BJ (cell line): ENCODE measurements at regions not wholly inside any gene's neighbourhood (a gene's known extent, or its start where the extent isn't known, plus 50 kb on each side); places are given as distances from the start of the nearest gene placed in this dataset.

ENCODE experiments used
- CTCF ChIA-PET: fragments of 350-600 bp; formaldehyde crosslinking; extraction: SDS; loops from one replicate; lab custom pipeline; 2021; ENCODE audit warnings: antibody characterized with exemption, inconsistent platforms; lab: Yijun Ruan, JAX
- POLR2A ChIA-PET: fragments of 300-600 bp; sonication (Branson Sonifier 250); formaldehyde crosslinking; extraction: SDS; loops from one replicate; lab custom pipeline; 2021; ENCODE audit warnings: antibody characterized with exemption; lab: Charles Lee
- DNase-seq: peaks from one replicate; pipeline ENCODE4 v3.0.0-alpha.2; 2011; ENCODE audit warnings: low read depth
- H3K27me3 ChIP-seq: 2 replicates; pipeline ENCODE4 v1.6.0; 2011; ENCODE audit warnings: low read length; ENCODE audit not compliant: control insufficient read depth, insufficient read depth
- H3K36me3 ChIP-seq: 2 replicates; pipeline ENCODE4 v1.5.1; 2011; ENCODE audit warnings: low read length; ENCODE audit not compliant: control insufficient read depth, insufficient read depth
- H3K4me3 ChIP-seq: 2 replicates; pipeline ENCODE4 v1.5.1; 2011; ENCODE audit warnings: low read depth, mild to moderate bottlenecking, control low read depth, low read length
- CTCF ChIP-seq: IDR thresholded peaks from 2 replicates; pipeline ENCODE4 v1.5.1; 2011; ENCODE audit warnings: low read depth, mild to moderate bottlenecking, control low read depth, inconsistent platforms, low read length, moderate library complexity; ENCODE audit not compliant: insufficient read depth

DNA sequence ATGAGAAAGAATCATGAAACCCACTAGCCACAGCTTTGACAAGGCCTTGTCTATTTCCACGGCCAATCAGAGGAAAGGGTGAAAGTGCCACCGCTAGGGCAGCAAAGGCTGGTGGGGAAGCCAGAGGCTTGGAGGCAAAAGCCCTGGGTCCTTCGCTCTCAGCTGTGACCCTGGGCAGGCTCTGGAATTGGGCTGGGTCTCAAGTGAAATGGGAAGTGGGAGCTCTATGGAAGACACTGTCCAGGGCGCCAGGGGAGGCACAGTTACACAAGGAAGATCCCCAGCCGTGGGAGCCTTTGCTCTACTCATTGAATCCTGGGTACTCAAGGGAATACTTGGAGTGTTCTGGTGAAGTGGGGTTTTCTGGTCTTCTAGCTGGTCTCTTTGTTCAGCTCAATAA is 136.2 kb downstream of the ASB7 start:
- no peak for TF ChIP-seq CTCF
- no peak overlapping the region for H3K4me3 ChIP-seq
- H3K36me3 ChIP-seq = no peaks in the 10 kb centered on the region
- no peaks in the 10 kb centered on the region for H3K27me3 ChIP-seq
- CTCF ChIA-PET = interaction anchor here (0.7 to 1.3 kb wide), 2 partner anchors 11 to 95 kb away, joined by 3 to 4 read pairs; no protein-coding TSS in a partner anchor
- DNase-seq = no peak
- POLR2A ChIA-PET = no interaction called here

DNA sequence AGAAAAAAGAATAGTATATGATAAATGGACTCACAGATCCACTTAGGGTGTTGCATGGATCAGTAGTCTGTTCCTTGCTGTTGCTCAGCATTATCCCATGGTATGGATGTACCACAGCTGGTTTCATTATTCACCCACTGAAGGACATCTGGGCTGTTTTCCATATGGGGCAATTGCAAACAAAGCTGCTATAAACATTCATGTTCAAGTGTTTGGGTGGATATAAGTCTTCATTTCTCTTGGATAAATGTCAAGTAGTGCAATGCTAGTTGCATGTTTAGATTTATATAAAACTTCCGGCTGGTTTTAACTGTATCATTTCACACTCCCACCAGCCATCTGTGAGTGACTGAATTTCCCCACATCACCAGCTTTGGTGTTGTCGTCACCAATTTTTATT is 137.7 kb downstream of the ASB7 start:
- ChIA-PET CTCF (no interaction called here), POLR2A (no interaction called here)
- no peaks in the 10 kb centered on the region for H3K27me3 ChIP-seq
- no peak for DNase-seq
- TF ChIP-seq CTCF = no peak
- no peak overlapping the region for H3K4me3 ChIP-seq
- no peaks in the 10 kb centered on the region for H3K36me3 ChIP-seq

DNA sequence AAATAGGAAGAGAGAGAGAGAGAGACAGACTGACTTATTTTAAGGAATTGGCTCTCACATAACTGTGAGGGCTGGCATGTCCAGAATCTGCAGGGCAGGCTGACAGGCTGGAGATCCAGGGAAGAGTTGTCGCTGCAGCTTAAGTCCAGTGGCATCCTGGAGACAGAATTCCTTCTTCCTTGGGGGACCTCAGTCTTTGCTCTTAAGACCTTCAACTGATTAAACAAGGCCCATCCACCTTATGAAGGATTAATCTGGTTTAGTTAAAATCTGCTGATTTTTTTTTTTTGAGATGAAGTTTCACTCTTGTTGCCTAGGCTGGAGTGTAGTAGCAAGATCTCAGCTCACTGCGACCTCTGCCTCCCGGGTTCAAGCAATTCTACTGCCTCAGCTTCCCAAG is 128.0 kb upstream of the ALDH1A3 start:
- CTCF ChIA-PET = no interaction called here
- no peak for TF ChIP-seq CTCF
- POLR2A ChIA-PET = no interaction called here
- Histone ChIP-seq H3K36me3 (no peaks in the 10 kb centered on the region), H3K27me3 (no peaks in the 10 kb centered on the region; the same call in 1 of the 2 replicates), H3K4me3 (no peak overlapping the region)
- DNase-seq = no peak

GRCh38 chr15:100753503-100753902 is 126.1 kb upstream of the ALDH1A3 start:
- no peaks in the 10 kb centered on the region for H3K36me3 ChIP-seq
- no peaks in the 10 kb centered on the region; the same call in 1 of the 2 replicates for H3K27me3 ChIP-seq
- ChIA-PET POLR2A (no interaction called here), CTCF (interaction anchor here (1.5 kb wide), 1 partner anchor 113 kb away, joined by 3 read pairs; no protein-coding TSS in a partner anchor)
- DNase-seq = no peak
- no peak for TF ChIP-seq CTCF
- H3K4me3 ChIP-seq = no peak overlapping the region

GRCh38 chr15:100757661-100758060 is 122.0 kb upstream of the ALDH1A3 start:
- no peak for DNase-seq
- TF ChIP-seq CTCF = no peak
- CTCF ChIA-PET = interaction anchor here (1.0 to 1.7 kb wide), 2 partner anchors 10 to 86 kb away, joined by 4 to 7 read pairs; no protein-coding TSS in a partner anchor
- Histone ChIP-seq H3K36me3 (no peaks in the 10 kb centered on the region), H3K27me3 (no peaks in the 10 kb centered on the region), H3K4me3 (no peak overlapping the region)
- POLR2A ChIA-PET = no interaction called here
